NCI-H1092 treated with DMSO at 0.1 percent for 48 hours (cell line): ENCODE measurements at regions not wholly inside any gene's neighbourhood (a gene's known extent, or its start where the extent isn't known, plus 50 kb on each side); places are given as distances from the start of the nearest gene placed in this dataset.
A peak's percentile ranks its signal among the peaks of the same experiment; 100 is the strongest.
"Not testable (repeated sequence)": the region's sequence is repeated elsewhere in the genome, so short reads cannot be mapped to it uniquely, and the experiment has no call there.

ENCODE experiments used
- DNase-seq: peaks from one replicate; lab custom pipeline; 2025; lab: John Stamatoyannopoulos, UW

GRCh38 chr10:70990156-70990555, 101.8 kb upstream of the PCBD1 start:
- not testable (repeated sequence) for DNase-seq

DNA sequence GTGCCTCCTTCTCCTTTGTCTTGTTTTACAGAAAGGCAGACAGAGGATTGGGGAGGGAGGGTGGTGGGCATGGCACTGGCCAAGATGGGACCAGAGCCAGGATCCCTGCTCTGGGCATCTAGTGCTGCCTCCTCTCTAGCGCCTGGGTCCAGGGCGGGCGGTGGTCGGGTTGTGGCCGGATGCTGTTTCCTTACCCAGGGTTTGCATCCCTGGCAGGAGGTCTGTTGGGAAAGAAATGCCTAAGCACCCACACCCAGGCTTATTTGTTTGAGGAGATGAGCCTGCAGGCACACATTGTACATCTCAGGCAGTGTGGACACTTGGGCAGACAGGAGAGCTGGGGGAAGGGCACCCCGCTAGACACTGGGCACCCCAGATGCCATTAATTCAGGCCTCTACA, 102.3 kb upstream of the PCBD1 start:
- no peak for DNase-seq

GRCh38 chr10:70991140-70992124, 103.1 kb upstream of the PCBD1 start:
- DNase-seq = no peak

- DNase-seq = no peak
These were observed 104.1 kb upstream of the PCBD1 start for GRCh38 chr10:70992436-70992835.

GRCh38 chr10:70993051-70993450, 104.7 kb upstream of the PCBD1 start:
- no peak for DNase-seq

GRCh38 chr10:70996549-70996948, 108.2 kb upstream of the PCBD1 start:
- no peak for DNase-seq

DNA sequence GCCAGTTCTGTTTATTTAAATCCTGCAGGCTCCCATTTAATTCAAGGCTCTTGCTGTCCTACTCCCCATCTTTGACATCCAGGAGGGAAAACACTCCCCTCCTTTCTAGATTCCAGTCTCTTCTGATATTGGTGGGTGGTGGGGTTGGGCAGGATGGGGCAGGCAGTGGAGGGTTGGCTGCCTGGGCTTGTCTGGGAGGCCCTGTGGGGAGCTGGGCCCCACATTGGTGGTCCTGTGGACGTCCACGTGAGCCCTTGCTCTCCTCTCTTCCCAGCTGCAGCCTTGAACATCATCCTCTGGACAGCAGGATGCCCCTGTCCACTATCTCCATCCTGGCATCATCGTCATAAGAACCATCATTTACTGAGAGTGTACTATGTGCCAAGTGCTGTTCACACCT, 108.9 kb upstream of the PCBD1 start:
- no peak for DNase-seq

- DNase-seq = no peak
These were observed 109.7 kb upstream of the PCBD1 start for GRCh38 chr10:70998086-70998485.

DNA sequence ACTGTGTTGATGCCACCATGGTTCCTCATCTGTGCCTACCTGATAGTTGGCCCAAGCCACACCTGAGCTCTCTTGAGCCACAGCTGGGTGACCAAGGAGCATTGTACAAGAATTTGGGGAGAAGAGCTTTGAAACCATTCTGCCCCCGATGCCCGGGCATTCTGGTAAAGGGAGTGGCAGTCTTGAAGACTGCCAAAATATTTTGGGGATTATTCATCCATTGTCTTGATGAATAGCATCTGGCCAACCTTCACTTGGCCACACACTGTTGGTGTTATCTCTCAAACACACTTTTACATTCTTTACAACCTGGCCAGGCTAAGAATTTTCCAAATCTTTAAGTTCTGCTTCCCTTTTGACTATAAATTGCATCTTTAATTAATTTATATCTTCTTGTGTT, 113.1 kb upstream of the PCBD1 start:
- DNase-seq = no peak

DNA sequence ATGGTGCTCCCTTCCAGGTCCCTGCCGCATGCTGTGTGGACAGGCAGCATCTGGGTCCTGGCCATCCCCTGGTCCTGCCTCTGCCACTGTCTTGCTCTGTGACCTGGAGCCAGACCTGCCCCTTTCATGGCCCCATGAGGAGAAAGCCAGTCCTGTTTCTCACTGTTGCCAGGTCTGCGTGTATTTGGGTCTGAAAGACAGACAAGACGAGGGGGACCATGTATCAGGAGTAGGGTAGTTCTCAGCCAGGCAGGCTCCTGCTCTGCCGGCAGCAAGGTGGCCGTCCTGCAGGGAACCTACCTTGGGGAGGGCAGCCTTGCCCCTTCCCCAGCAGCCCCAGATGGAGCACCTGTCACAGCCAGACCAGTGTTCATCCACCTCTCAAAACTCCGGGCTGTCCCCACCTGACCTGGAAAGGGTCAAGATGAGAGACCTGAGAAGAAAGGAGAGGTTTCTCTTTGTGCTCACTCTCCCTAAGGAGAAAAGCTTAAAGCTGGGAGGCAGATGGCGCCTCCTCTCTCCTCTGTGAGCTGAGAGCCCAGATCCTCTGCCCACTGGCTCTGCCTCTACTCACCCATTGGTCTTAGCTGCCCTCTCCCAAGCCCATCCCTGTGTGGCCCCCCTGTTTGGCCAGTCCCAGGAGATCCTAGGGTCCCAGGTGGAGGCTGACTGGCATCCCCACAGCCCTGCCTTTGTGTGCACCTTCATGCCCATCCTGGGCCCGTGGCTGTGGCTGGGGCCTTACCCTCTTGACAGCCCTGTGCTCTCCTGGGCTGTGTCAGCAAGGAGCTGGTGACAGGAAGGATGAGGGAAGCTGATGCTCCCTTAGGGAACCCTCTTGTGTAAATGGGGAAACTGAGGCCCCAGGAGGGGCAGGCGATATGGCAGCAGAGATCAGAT, 116.1 kb upstream of the PCBD1 start:
- DNase-seq = no peak

- DNase-seq = no peak
These were observed 117.3 kb upstream of the PCBD1 start for GRCh38 chr10:71005337-71006305.

- DNase-seq = no peak
These were observed 118.1 kb upstream of the PCBD1 start for GRCh38 chr10:71006506-71006905.

DNA sequence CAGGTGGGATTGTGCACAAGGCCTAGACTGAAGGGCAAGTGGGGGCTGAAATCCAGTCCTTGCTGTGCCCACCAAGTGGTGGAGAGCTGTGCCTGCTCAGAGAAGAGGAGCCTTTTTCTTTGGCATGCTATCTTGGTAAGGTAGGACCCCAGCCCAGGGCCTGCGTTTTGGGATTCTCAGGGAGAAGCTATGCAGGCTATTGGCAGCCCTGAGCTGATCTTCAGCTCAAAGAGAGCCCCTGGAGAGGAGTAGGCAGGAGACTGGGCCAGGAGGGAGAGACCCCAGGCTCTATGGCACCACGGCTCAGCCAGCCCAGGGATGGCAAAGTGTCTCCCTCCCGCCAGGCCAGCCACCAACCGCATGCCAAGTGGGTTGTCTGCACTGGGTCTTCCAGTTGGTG, 119.2 kb upstream of the PCBD1 start:
- DNase-seq = no peak

DNA sequence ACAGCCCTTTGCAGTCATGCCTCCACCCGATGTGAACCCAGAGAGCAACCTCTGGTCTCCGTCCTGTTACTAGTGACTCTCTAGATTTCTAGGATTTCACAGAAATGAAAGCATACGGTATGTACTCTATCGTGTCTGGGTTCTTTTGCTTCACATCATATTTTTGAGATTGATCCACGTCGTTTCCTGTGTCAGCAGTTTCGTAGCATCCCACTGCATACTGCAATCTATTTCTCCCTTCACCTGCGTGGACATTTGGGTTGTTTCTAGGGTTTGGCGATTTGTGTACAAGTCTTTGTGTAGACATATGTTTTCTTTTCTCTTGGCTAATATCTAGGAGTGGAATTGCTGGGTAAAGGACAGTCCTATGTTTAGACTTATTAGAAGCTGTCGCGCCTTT, 119.8 kb upstream of the PCBD1 start:
- DNase-seq = no peak

DNA sequence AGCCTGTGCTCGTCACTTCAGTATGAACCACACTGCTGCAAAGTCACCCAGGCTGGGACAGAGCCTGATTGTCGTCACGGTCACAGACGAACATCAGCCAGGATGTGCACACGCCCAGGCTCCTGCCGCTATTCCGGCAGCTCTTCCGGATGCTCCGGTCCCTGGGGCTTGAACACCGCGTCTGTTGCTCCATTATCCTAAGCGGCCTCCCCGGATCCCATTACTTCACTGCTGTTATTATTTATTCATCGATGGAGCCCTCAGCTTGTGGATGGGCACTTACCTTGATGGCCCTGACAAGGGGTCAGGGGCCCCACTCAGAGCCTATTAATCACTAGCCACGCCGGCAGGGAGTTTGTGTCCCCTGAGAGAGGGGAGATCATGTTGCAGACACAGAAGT, 120.8 kb upstream of the PCBD1 start:
- DNase-seq = no peak

DNA sequence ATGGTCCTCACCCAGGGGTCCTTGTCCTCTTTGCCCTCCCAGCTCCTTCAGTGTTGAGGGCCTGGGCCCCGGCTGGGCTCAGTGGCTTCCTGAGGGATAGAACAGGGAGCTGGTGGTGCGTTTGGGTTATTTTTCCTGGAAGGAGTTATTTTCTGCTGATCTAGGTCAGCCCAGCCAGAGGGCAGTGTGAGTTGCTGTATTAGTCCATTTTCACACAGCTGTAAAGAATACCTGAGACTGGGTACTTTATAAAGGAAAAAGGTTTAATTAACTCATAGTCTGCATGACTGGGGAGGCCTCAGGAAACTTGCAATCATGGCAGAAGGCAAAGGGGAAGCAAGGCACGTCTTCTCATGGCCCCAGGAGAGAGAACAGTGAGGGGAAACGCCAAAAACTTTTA, 122.4 kb upstream of the PCBD1 start:
- DNase-seq = no peak

DNA sequence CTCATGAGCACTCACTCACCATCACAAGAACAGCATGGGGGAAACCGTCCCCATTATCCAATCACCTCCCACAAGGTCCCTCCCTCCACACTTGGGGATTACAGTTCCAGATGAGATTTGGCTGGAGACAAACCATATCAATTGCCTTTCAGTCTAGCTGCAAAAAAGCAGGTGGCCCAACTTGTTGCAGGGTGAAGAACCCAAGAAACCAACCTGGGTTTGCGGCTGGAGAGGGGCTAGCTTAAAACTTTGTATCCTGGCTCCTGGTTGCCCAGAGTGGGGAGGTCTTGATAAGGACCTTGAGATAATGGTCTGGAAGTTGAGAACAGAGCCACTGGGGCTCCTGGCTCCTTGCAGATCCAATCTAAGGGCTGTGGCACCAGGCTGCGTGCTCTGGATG, 122.8 kb upstream of the PCBD1 start:
- no peak for DNase-seq

DNA sequence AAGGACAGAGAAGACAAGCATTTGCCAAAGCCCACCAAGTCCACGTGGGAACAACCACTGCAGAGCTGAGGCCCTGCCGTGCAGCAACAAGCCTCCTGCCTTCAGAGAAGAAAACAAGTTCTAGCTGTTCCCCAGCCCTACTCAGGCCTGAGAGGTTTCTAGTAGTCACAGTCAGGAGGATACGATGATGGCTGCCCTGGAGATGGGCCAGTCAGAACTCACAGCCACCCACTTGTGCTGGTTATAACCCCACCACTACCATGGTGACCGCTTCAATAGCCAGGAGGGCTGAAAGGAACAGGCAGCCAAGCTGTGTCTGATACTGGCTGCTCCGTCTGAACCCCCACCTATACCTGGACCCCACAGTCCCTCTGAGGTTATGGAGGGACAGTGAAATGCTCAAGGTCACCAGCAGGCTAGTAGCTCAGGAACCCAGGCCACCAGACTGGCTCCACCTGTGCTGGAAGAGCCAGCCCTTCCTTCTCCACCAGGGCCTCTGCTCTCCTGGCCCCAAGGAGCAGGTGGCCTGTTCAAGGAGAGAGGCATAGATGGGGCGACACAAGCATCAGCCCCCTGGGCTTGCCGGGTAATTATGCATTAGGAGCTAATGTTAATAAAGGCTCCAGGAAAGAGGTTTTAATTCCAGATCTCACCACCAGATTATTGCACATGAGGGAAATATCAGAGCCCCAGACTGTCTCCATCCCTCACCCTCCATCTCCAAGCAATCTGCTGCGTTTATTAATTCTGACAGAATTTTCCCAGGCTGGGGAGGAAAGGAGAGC, 125.8 kb upstream of the PCBD1 start:
- peak; percentile 5 for DNase-seq

DNA sequence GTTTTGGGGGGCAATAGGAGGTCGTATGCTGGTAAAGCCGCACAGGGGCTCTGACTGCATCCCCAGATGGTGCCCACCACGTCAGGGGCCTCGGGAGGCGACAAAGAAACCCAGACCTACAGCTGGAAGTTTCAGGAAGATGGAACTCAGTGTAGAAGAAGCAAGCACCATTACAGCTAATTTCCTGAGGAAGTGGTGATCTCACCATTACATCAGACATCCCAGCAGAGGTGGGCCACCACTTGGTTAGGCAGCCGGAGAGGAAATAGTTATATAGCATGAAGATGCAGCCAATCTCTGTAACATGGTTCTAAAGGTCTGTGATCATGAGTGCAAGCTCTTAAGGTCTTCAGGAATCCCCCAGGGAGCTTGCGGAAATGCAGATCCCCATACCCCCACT, 127.3 kb upstream of the PCBD1 start:
- no peak for DNase-seq

DNA sequence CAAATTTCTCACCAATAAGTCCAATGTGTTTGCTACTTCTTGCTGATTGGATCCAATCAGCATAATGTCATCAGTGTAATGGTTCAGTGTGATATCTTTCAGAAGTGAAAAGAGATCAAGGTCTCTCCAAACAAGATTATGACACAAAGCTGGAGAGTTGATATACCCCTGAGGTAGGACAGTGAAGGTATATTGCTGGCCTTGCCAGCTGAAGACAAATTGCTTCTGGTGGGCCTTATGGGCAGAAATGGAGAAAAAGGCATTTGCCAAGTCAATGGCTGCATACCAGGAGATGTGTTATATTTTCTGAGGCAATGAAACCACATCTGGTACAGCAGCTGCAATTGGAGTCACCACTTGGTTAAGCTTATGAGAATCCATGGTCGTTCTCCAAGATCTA, 131.7 kb upstream of the PCBD1 start:
- not testable (repeated sequence) for DNase-seq

DNA sequence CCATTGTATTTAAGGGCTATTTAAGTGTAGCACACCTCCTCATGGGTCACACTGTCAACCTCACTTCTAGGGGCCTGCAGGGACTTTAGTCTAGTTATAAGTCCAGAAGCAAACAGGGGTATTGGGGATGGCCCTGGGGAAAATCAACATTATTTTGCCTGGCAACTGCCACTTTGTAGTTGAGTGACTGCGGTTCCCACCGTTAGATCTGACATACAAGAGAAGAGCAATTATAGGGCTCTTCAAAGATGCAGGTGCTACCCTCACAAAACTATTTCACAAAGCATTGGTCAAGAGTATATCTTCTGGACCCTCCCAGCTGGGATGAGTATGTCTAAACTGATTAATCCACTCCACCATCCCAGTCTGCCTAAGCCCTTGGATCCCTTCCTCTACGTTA, 133.0 kb upstream of the PCBD1 start:
- no peak for DNase-seq
